ENCODE measurements at regions not wholly inside any gene's neighbourhood (a gene's known extent, or its start where the extent isn't known, plus 50 kb on each side); places are given as distances from the start of the nearest gene placed in this dataset.

DNA sequence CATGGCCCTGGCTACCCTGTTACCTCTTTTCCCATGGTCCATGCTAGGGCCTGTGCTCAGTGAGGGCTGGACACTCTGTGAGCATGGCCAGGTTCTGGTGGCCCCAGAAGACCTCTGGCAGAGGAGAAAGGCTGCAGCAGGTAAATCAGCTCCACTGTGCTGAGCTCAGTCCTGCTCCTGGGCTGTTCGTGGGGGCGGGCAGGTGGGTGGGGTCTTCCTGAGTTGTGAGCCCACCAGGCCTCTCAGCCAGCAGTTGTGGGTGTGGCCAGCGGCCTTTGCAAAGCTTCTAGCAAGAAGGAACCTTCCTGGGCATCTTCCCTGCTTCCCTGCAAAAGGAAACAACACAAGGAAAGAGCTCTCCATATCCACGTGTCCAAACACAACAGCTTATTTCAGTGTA, 85.3 kb upstream of the STX18 start:
- TF ChIP-seq, protein P1, sequence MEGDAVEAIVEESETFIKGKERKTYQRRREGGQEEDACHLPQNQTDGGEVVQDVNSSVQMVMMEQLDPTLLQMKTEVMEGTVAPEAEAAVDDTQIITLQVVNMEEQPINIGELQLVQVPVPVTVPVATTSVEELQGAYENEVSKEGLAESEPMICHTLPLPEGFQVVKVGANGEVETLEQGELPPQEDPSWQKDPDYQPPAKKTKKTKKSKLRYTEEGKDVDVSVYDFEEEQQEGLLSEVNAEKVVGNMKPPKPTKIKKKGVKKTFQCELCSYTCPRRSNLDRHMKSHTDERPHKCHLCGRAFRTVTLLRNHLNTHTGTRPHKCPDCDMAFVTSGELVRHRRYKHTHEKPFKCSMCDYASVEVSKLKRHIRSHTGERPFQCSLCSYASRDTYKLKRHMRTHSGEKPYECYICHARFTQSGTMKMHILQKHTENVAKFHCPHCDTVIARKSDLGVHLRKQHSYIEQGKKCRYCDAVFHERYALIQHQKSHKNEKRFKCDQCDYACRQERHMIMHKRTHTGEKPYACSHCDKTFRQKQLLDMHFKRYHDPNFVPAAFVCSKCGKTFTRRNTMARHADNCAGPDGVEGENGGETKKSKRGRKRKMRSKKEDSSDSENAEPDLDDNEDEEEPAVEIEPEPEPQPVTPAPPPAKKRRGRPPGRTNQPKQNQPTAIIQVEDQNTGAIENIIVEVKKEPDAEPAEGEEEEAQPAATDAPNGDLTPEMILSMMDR (IDR thresholded peaks at IDR 0.05), result no peak
- TF ChIP-seq EP300 (IDR thresholded peaks at IDR 0.05), result no peak
- TF ChIP-seq POLR2AphosphoS5 (IDR thresholded peaks at IDR 0.05), result no peak

Data from stomach (tissue), 4 donors.